ENCODE measurements at regions not wholly inside any gene's neighbourhood (a gene's known extent, or its start where the extent isn't known, plus 50 kb on each side); places are given as distances from the start of the nearest gene placed in this dataset.

GRCh38 chr4:96483308-96484030, 643.6 kb downstream of the PDHA2 start:
- TF ChIP-seq POLR2AphosphoS5 (IDR thresholded peaks at IDR 0.05; ENCODE audit: low read depth), result no peak
- TF ChIP-seq SPI1 (IDR thresholded peaks at IDR 0.05; ENCODE audit: borderline replicate concordance, low read depth), result no peak
- TF ChIP-seq CTCF (IDR thresholded peaks at IDR 0.05; ENCODE audit: insufficient read depth, low read length), result no peak
- no peak for TF ChIP-seq GABPA (IDR thresholded peaks at IDR 0.05; ENCODE audit: low read depth)
- no peak for TF ChIP-seq REST (IDR thresholded peaks at IDR 0.05; ENCODE audit: insufficient replicate concordance, low read depth)
- Histone ChIP-seq H3K27me3 (ENCODE audit: insufficient read depth, poor library complexity, severe bottlenecking) (no peaks in the 10 kb centered on the region), H3K27ac (replicated peaks) (no peak overlapping the region), H3K4me3 (replicated peaks; ENCODE audit: insufficient read depth, low read length) (no peak overlapping the region)
- DNase-seq (ENCODE audit: low read depth in 1 of 2, low spot score in 1 of 2), result no peak

GRCh38 chr4:96486563-96486962, 646.7 kb downstream of the PDHA2 start:
- TF ChIP-seq REST (IDR thresholded peaks at IDR 0.05; ENCODE audit: insufficient replicate concordance, low read depth) (no peak), SPI1 (IDR thresholded peaks at IDR 0.05; ENCODE audit: borderline replicate concordance, low read depth) (no peak), CTCF (IDR thresholded peaks at IDR 0.05; ENCODE audit: insufficient read depth, low read length) (no peak), POLR2AphosphoS5 (IDR thresholded peaks at IDR 0.05; ENCODE audit: low read depth) (no peak), GABPA (IDR thresholded peaks at IDR 0.05; ENCODE audit: low read depth) (no peak)
- Histone ChIP-seq H3K4me3 (replicated peaks; ENCODE audit: insufficient read depth, low read length) (no peak overlapping the region), H3K27ac (replicated peaks) (no peak overlapping the region), H3K27me3 (ENCODE audit: insufficient read depth, poor library complexity, severe bottlenecking) (no peaks in the 10 kb centered on the region)
- DNase-seq (ENCODE audit: low read depth in 1 of 2, low spot score in 1 of 2), result no peak

- no peak for DNase-seq (ENCODE audit: low read depth in 1 of 2, low spot score in 1 of 2)
- no peaks in the 10 kb centered on the region for H3K27me3 ChIP-seq (ENCODE audit: insufficient read depth, poor library complexity, severe bottlenecking)
These were observed 657.7 kb downstream of the PDHA2 start for GRCh38 chr4:96497621-96498020.

More at GRCh38 chr4:96497621-96498020, 657.7 kb downstream of the PDHA2 start:
- no peak for TF ChIP-seq CTCF (IDR thresholded peaks at IDR 0.05; ENCODE audit: insufficient read depth, low read length)
- TF ChIP-seq GABPA (IDR thresholded peaks at IDR 0.05; ENCODE audit: low read depth), result no peak
- H3K4me3 ChIP-seq (replicated peaks; ENCODE audit: insufficient read depth, low read length), result no peak overlapping the region
- no peak overlapping the region for H3K27ac ChIP-seq (replicated peaks)

All from HL-60 (cell line).